ENCODE measurements at regions not wholly inside any gene's neighbourhood (a gene's known extent, or its start where the extent isn't known, plus 50 kb on each side); places are given as distances from the start of the nearest gene placed in this dataset.

DNA sequence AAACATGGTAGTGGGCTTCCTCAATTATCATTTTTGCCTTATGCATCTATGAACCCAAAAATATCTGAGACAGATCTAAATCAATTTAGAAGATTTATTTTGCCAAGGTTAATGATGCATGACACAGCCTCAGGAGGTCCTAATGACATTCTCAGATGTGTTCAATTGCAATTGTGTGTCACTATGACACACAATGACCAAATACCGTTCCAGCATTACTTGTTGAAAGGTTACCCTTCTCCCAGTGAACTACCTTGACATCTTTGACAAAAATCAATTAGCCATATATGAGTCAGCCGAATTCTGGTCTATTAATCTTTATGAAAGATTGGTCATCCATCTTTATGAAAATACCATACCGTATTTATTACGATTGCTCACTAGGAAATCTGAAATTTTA, 592.5 kb upstream of the GJE1 start:
- no peak for TF ChIP-seq POLR2A (IDR thresholded peaks at IDR 0.05)
- TF ChIP-seq CTCF (IDR thresholded peaks at IDR 0.05): no peak
